DOHH2 (cell line): ENCODE measurements at regions not wholly inside any gene's neighbourhood (a gene's known extent, or its start where the extent isn't known, plus 50 kb on each side); places are given as distances from the start of the nearest gene placed in this dataset.

Experiments
- H3F3A ChIP-seq: fragments of 200-600 bp; sonication (generic), shearing (Covaris generic); 2 replicates; pipeline ENCODE4 v1.6.0; 2016; ENCODE audit warnings: antibody characterized with exemption, mild to moderate bottlenecking; ENCODE audit not compliant: control insufficient read depth, insufficient read depth
- H3K27ac ChIP-seq: fragments of 200-600 bp; sonication (generic); 2 replicates; pipeline ENCODE4 v1.5.1; 2014; ENCODE audit warnings: low read depth, mild to moderate bottlenecking, low read length, moderate library complexity
- H3K27me3 ChIP-seq: fragments of 200-600 bp; sonication (generic); 2 replicates; pipeline ENCODE4 v1.6.1; 2014; ENCODE audit warnings: mild to moderate bottlenecking, low read length, mixed read lengths; ENCODE audit not compliant: control insufficient read depth
- H3K36me3 ChIP-seq: fragments of 200-600 bp; sonication (generic); 2 replicates; pipeline ENCODE4 v1.6.1; 2014; ENCODE audit warnings: mild to moderate bottlenecking, low read length, moderate library complexity, mixed read lengths; ENCODE audit not compliant: control insufficient read depth
- H3K4me1 ChIP-seq: fragments of 200-600 bp; sonication (generic); 2 replicates; pipeline ENCODE4 v1.6.1; 2014; ENCODE audit warnings: mild to moderate bottlenecking, low read length, mixed read lengths; ENCODE audit not compliant: control insufficient read depth
- H3K4me2 ChIP-seq: fragments of 200-600 bp; sonication (generic); 2 replicates; pipeline ENCODE4 v1.6.0; 2014; ENCODE audit warnings: mild to moderate bottlenecking, low read length, moderate library complexity
- H3K4me3 ChIP-seq: fragments of 200-600 bp; sonication (generic); 2 replicates; pipeline ENCODE4 v1.5.1; 2014; ENCODE audit warnings: mild to moderate bottlenecking, low read length, mixed read lengths
- H3K79me2 ChIP-seq: fragments of 200-600 bp; sonication (generic); 2 replicates; pipeline ENCODE4 v1.6.1; 2014; ENCODE audit warnings: mild to moderate bottlenecking, low read length, mixed read lengths; ENCODE audit not compliant: control insufficient read depth
- H3K9me2 ChIP-seq: fragments of 200-600 bp; sonication (generic); replicated peaks from 2 replicates; pipeline ENCODE4 v1.6.1; 2014; ENCODE audit warnings: mild to moderate bottlenecking, low read length, mixed read lengths; ENCODE audit not compliant: control insufficient read depth
- H3K9me3 ChIP-seq: fragments of 200-600 bp; sonication (generic); 2 replicates; pipeline ENCODE4 v1.6.1; 2014; ENCODE audit warnings: antibody characterized with exemption, low read length, mixed read lengths; ENCODE audit not compliant: control insufficient read depth, insufficient read depth
- H4K20me1 ChIP-seq: fragments of 200-600 bp; sonication (generic); 2 replicates; pipeline ENCODE4 v1.6.0; 2014; ENCODE audit warnings: low read depth, mild to moderate bottlenecking, antibody characterized with exemption, low read length, moderate library complexity; ENCODE audit not compliant: control insufficient read depth, insufficient read depth
- CTCF ChIP-seq: fragments of 200-600 bp; sonication (generic); IDR thresholded peaks from one replicate; pipeline ENCODE4 v1.5.1; 2014; ENCODE audit warnings: antibody characterized with exemption, mild to moderate bottlenecking, low read depth, low read length; ENCODE audit not compliant: poor library complexity, severe bottlenecking
- EZH2phosphoT487 ChIP-seq: fragments of 200-600 bp; sonication (generic); IDR thresholded peaks from 2 replicates; pipeline ENCODE4 v1.6.1; 2017; ENCODE audit warnings: borderline replicate concordance, mild to moderate bottlenecking, antibody characterized with exemption, low read length, moderate library complexity, mixed read lengths

- Histone ChIP-seq H3K79me2 (no peaks in the 10 kb centered on the region), H3K9me3 (no peaks in the 10 kb centered on the region), H3K9me2 (no peaks in the 10 kb centered on the region), H3F3A (no peaks in the 10 kb centered on the region), H3K4me3 (no peak overlapping the region), H3K27ac (no peak overlapping the region), H3K4me1 (no peaks in the 10 kb centered on the region), H3K4me2 (no peak overlapping the region), H4K20me1 (no peaks in the 10 kb centered on the region), H3K36me3 (no peaks in the 10 kb centered on the region), H3K27me3 (no peaks in the 10 kb centered on the region)
- TF ChIP-seq EZH2phosphoT487: no peak
- no peak for TF ChIP-seq CTCF
These were observed 255.3 kb downstream of the INHBA start for GRCh38 chr7:41447450-41448042.

GRCh38 chr7:41446606-41447449 lies 256.1 kb downstream of the INHBA start:
- Histone ChIP-seq H3F3A (no peaks in the 10 kb centered on the region), H4K20me1 (no peaks in the 10 kb centered on the region), H3K4me1 (no peaks in the 10 kb centered on the region), H3K27ac (no peak overlapping the region), H3K4me2 (no peak overlapping the region), H3K9me2 (no peaks in the 10 kb centered on the region), H3K36me3 (no peaks in the 10 kb centered on the region), H3K27me3 (no peaks in the 10 kb centered on the region), H3K4me3 (no peak overlapping the region), H3K79me2 (no peaks in the 10 kb centered on the region), H3K9me3 (no peaks in the 10 kb centered on the region)
- TF ChIP-seq CTCF: no peak
- TF ChIP-seq EZH2phosphoT487: no peak

- Histone ChIP-seq H3K4me2 (no peak overlapping the region), H3K9me3 (no peaks in the 10 kb centered on the region)
- no peak for TF ChIP-seq CTCF
- no peak for TF ChIP-seq EZH2phosphoT487
These were observed 256.9 kb downstream of the INHBA start for GRCh38 chr7:41445946-41446345.

More at GRCh38 chr7:41445946-41446345, 256.9 kb downstream of the INHBA start:
- H3K9me2 ChIP-seq: no peaks in the 10 kb centered on the region
- no peaks in the 10 kb centered on the region for H3F3A ChIP-seq
- no peaks in the 10 kb centered on the region for H4K20me1 ChIP-seq
- H3K4me3 ChIP-seq: no peak overlapping the region
- no peaks in the 10 kb centered on the region for H3K4me1 ChIP-seq
- no peaks in the 10 kb centered on the region for H3K79me2 ChIP-seq
- no peaks in the 10 kb centered on the region for H3K27me3 ChIP-seq
- H3K27ac ChIP-seq: no peak overlapping the region
- no peaks in the 10 kb centered on the region for H3K36me3 ChIP-seq
